Activated CD4-positive, alpha-beta T cell treated with anti-CD3 and anti-CD28 coated beads, Interleukin-2, amount 10 ng/mL, durations not matched to agents 24 days and 14 days (primary cell): ENCODE measurements at regions not wholly inside any gene's neighbourhood (a gene's known extent, or its start where the extent isn't known, plus 50 kb on each side); places are given as distances from the start of the nearest gene placed in this dataset.

Source experiments
- DNase-seq: peaks from one replicate; pipeline ENCODE4 v3.0.0; 2022
- H3K27ac Mint-ChIP-seq: one replicate; pipeline ENCODE4 v1.8.0; 2022; ENCODE audit warnings: mild to moderate bottlenecking, mixed read lengths
- H3K27me3 Mint-ChIP-seq: one replicate; pipeline ENCODE4 v1.8.0; 2022; ENCODE audit warnings: mixed read lengths
- H3K36me3 Mint-ChIP-seq: one replicate; pipeline ENCODE4 v1.8.0; 2022; ENCODE audit warnings: low read depth, mild to moderate bottlenecking, mixed read lengths
- H3K4me1 Mint-ChIP-seq: one replicate; pipeline ENCODE4 v1.8.0; 2021; ENCODE audit warnings: mixed read lengths
- H3K4me3 Mint-ChIP-seq: one replicate; pipeline ENCODE4 v1.8.0; 2022; ENCODE audit warnings: mild to moderate bottlenecking, moderate library complexity, mixed read lengths
- H3K9me3 Mint-ChIP-seq: one replicate; pipeline ENCODE4 v1.8.0; 2021; ENCODE audit warnings: mixed read lengths
- intact Hi-C: fragments of 100-400 bp; cut with micrococcal nuclease; formaldehyde crosslinking; loops from one replicate; pipeline ENCODE4 v1.15.1; 2023

- peaks cover 19% of the 10 kb centered on the region for H3K36me3 Mint-ChIP-seq
- intact Hi-C loops = no loop called here
- no peaks in the 10 kb centered on the region for H3K27me3 Mint-ChIP-seq
- DNase-seq = no peak
- peaks cover 49% of the 10 kb centered on the region for H3K4me1 Mint-ChIP-seq
- H3K27ac Mint-ChIP-seq = no peak overlapping the region
- peaks cover 15% of the 10 kb centered on the region for H3K9me3 Mint-ChIP-seq
- H3K4me3 Mint-ChIP-seq = no peak overlapping the region
Measured at GRCh38 chr9:124198948-124199347, 58.8 kb upstream of the NEK6 start.

DNA sequence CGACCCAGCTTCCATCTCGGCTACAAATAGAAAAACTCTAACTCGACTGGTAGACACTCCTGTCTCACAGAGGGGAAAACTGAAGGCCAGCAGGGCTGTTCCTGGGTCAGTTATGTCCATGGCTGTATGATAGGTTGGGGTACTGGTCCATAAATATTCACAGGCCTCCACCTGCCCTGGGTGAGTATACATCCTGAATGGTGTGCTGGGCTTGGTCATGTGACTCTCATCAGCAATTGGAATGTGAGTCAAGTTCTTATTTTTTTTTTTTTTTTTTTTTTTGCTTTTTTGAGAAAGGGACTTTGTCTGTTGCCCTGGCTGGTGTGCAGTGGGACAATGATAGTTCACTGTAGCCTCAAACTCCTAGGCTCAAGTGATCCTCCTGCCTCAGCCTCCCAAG is 58.3 kb upstream of the NEK6 start:
- peaks cover 52% of the 10 kb centered on the region for H3K4me1 Mint-ChIP-seq
- H3K36me3 Mint-ChIP-seq = peaks cover 20% of the 10 kb centered on the region
- H3K27ac Mint-ChIP-seq = peak overlapping the region; percentile 62
- H3K4me3 Mint-ChIP-seq = no peak overlapping the region
- DNase-seq = no peak
- H3K27me3 Mint-ChIP-seq = no peaks in the 10 kb centered on the region
- peaks cover 14% of the 10 kb centered on the region for H3K9me3 Mint-ChIP-seq
- intact Hi-C loops = no loop called here

DNA sequence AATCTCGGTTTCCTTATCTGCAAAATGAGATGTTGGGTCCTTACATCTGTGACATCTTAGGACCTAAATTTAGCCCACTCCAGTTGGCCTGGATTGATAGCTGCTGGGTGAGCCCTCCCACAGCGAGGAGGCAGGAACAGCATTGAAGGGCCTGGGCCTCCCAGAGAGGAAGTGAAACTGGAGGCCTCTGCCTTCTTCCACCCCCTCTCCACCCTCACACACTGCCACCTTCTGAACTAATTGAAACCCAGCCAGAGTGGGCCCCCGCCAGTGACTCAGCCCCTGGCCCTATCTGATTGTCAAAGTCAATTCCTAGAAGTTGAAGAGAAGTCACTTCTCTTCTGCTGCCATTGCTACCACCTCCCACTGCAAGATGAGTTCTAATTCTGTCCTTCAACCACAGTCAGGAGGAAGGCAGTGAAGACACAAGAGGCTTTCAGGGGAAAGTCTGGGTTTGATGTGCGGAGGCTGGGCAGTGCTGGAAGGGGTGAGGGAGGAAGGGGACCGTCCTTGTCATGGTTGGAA is 55.2 kb upstream of the NEK6 start:
- Mint-ChIP-seq H3K27me3 (no peaks in the 10 kb centered on the region), H3K9me3 (peaks cover 8% of the 10 kb centered on the region), H3K4me1 (peaks cover 65% of the 10 kb centered on the region), H3K36me3 (peaks cover 15% of the 10 kb centered on the region), H3K27ac (peak overlapping the region; percentile 94), H3K4me3 (peak overlapping the region; percentile 75)
- intact Hi-C loops = loop anchor here (1.0 to 10.0 kb wide), 5 partner anchors 8 to 1798 kb away; no protein-coding TSS in a partner anchor
- peak; percentile 91 for DNase-seq

GRCh38 chr9:124205686-124206352 is 51.9 kb upstream of the NEK6 start:
- Mint-ChIP-seq H3K4me3 (no peak overlapping the region), H3K36me3 (peaks cover 14% of the 10 kb centered on the region), H3K9me3 (peaks cover 5% of the 10 kb centered on the region), H3K27me3 (no peaks in the 10 kb centered on the region), H3K4me1 (peaks cover 72% of the 10 kb centered on the region), H3K27ac (peak overlapping the region; percentile 23)
- DNase-seq = no peak
- intact Hi-C loops = loop anchor here (10.0 kb wide), 1 partner anchor 1801 kb away; no protein-coding TSS in a partner anchor

DNA sequence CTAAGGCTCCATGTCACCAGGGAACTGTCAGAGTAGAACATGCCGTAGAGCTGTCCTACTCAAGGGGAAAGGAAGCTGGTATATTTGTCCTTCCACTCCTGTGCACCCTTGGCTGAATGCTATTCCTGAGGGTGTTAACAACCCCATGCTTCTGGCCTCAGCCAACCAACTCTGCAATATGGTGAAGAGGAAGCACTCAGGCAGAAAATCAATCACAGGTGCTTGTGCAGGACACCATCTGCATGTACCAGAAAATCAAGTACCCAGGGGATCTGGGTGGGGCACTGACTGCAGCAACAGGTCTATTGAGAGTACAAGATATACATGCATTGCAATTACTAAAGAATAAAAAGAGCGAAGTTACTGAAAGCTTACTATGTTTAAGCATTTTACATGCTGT is 51.4 kb upstream of the NEK6 start:
- intact Hi-C loops = loop anchor here (10.0 kb wide), 1 partner anchor 1802 kb away; no protein-coding TSS in a partner anchor
- no peaks in the 10 kb centered on the region for H3K27me3 Mint-ChIP-seq
- no peak overlapping the region for H3K4me3 Mint-ChIP-seq
- peaks cover 14% of the 10 kb centered on the region for H3K36me3 Mint-ChIP-seq
- H3K9me3 Mint-ChIP-seq = peaks cover 5% of the 10 kb centered on the region
- H3K27ac Mint-ChIP-seq = no peak overlapping the region
- DNase-seq = no peak
- peaks cover 75% of the 10 kb centered on the region for H3K4me1 Mint-ChIP-seq
